Brain microvascular endothelial cell (primary cell): ENCODE measurements at regions not wholly inside any gene's neighbourhood (a gene's known extent, or its start where the extent isn't known, plus 50 kb on each side); places are given as distances from the start of the nearest gene placed in this dataset.
A peak's percentile ranks its signal among the peaks of the same experiment; 100 is the strongest.

Experiments
- DNase-seq: peaks from one replicate; pipeline ENCODE4 v3.0.0-alpha.2; 2020
- H3K27ac ChIP-seq: fragments of 250-450 bp; sonication (Bioruptor Pico); 2 replicates; pipeline ENCODE4 v1.5.1; 2020; ENCODE audit warnings: mild to moderate bottlenecking, moderate library complexity
- H3K27me3 ChIP-seq: fragments of 250-450 bp; sonication (Bioruptor Pico); replicated peaks from 2 replicates; pipeline ENCODE4 v1.5.1; 2020; ENCODE audit warnings: mild to moderate bottlenecking
- H3K36me3 ChIP-seq: fragments of 250-450 bp; sonication (Bioruptor Pico); replicated peaks from 2 replicates; pipeline ENCODE4 v1.5.1; 2020; ENCODE audit warnings: mild to moderate bottlenecking
- H3K4me3 ChIP-seq: 2 replicates; pipeline ENCODE4 v1.5.1; 2011; ENCODE audit warnings: low read depth, mild to moderate bottlenecking, control low read depth, low read length, moderate library complexity
- CTCF ChIP-seq: IDR thresholded peaks from 2 replicates; pipeline ENCODE4 v1.5.1; 2011; ENCODE audit warnings: low read depth, mild to moderate bottlenecking, moderate library complexity, low read length, control low read depth, inconsistent platforms; ENCODE audit errors: missing control alignments
- in situ Hi-C: cut with HindIII; loops from 2 replicates; pipeline ENCODE4 v1.10.0; 2017; ENCODE audit warnings: low sequenced_read_pairs, low pct_ligation_motif_present

GRCh38 chr17:69729944-69730343 lies 315.4 kb downstream of the MAP2K6 start:
- no peak overlapping the region for H3K27ac ChIP-seq
- TF ChIP-seq CTCF, result no peak
- H3K27me3 ChIP-seq, result no peaks in the 10 kb centered on the region
- H3K4me3 ChIP-seq, result no peak overlapping the region
- in situ Hi-C loops, result no loop called here
- DNase-seq, result no peak
- no peaks in the 10 kb centered on the region for H3K36me3 ChIP-seq

- no peak overlapping the region for H3K4me3 ChIP-seq
- no peaks in the 10 kb centered on the region for H3K27me3 ChIP-seq
- no peak for DNase-seq
- no peak overlapping the region for H3K27ac ChIP-seq
- no peaks in the 10 kb centered on the region for H3K36me3 ChIP-seq
- TF ChIP-seq CTCF, result no peak
- in situ Hi-C loops, result no loop called here
These were observed 317.9 kb downstream of the MAP2K6 start for GRCh38 chr17:69732272-69732918.

GRCh38 chr17:69733171-69734012 lies 318.9 kb downstream of the MAP2K6 start:
- in situ Hi-C loops, result no loop called here
- H3K36me3 ChIP-seq, result no peaks in the 10 kb centered on the region
- H3K4me3 ChIP-seq, result no peak overlapping the region
- DNase-seq, result peak; percentile 35
- no peak overlapping the region for H3K27ac ChIP-seq
- TF ChIP-seq CTCF, result no peak
- H3K27me3 ChIP-seq, result no peaks in the 10 kb centered on the region

- in situ Hi-C loops, result no loop called here
- no peak for DNase-seq
- TF ChIP-seq CTCF, result no peak
These were observed 320.2 kb downstream of the MAP2K6 start for GRCh38 chr17:69734656-69735055.

DNA sequence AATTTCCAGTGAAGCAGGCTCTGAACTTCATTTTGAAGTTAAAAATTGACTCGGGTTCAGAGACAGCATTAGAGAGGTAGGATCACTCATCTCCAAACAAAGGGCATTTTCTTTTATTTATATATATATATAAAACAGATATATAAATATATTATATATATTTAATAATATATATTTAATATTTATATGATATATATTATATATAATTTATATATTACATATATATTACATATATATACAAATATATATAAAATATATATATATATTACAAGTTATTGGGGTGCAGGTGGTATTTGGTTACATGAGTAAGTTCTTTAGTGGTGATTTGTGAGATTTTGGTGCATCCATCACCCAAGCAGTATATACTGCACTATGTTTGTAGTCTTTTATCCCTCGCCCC lies 320.8 kb downstream of the MAP2K6 start:
- in situ Hi-C loops, result no loop called here
- no peak for DNase-seq
- Histone ChIP-seq H3K27me3 (no peaks in the 10 kb centered on the region), H3K27ac (no peak overlapping the region), H3K36me3 (no peaks in the 10 kb centered on the region), H3K4me3 (no peak overlapping the region)
- no peak for TF ChIP-seq CTCF

More at GRCh38 chr17:69734656-69735055, 320.2 kb downstream of the MAP2K6 start:
- no peak overlapping the region for H3K27ac ChIP-seq
- H3K4me3 ChIP-seq, result no peak overlapping the region
- H3K36me3 ChIP-seq, result no peaks in the 10 kb centered on the region
- H3K27me3 ChIP-seq, result no peaks in the 10 kb centered on the region

GRCh38 chr17:69743091-69743490 lies 328.6 kb downstream of the MAP2K6 start:
- Histone ChIP-seq H3K36me3 (no peaks in the 10 kb centered on the region), H3K27ac (no peak overlapping the region), H3K27me3 (no peaks in the 10 kb centered on the region), H3K4me3 (no peak overlapping the region)
- no peak for TF ChIP-seq CTCF
- in situ Hi-C loops, result no loop called here
- no peak for DNase-seq
